ENCODE measurements at regions not wholly inside any gene's neighbourhood (a gene's known extent, or its start where the extent isn't known, plus 50 kb on each side); places are given as distances from the start of the nearest gene placed in this dataset.

- TF ChIP-seq EZH2 (IDR thresholded peaks at IDR 0.05; ENCODE audit: insufficient read depth, poor library complexity, severe bottlenecking) (no peak), EZH2phosphoT487 (IDR thresholded peaks at IDR 0.05; ENCODE audit: insufficient read depth, low read depth) (no peak)
Observed at GRCh38 chr7:17069146-17069545, 187.4 kb upstream of the AGR3 start.
